DND-41 (cell line): ENCODE measurements at regions not wholly inside any gene's neighbourhood (a gene's known extent, or its start where the extent isn't known, plus 50 kb on each side); places are given as distances from the start of the nearest gene placed in this dataset.

Experiments
- ATAC-seq: fragments of 200-7000 bp; cut with Tn5 transposase; 3 replicates; pipeline ENCODE4 v1.9.1; 2021; ENCODE audit warnings: low read depth; ENCODE audit not compliant: insufficient read depth
- DNase-seq: peaks from one replicate; pipeline ENCODE4 v3.0.0-alpha.2; 2020
- H2AFZ ChIP-seq: 2 replicates; pipeline ENCODE4 v1.6.0; 2012; ENCODE audit warnings: low read depth, low read length
- H3K27ac ChIP-seq: 2 replicates; pipeline ENCODE4 v1.5.1; 2012; ENCODE audit warnings: low read length, inconsistent platforms
- H3K27me3 ChIP-seq: fragments of 200-600 bp; sonication (generic); 2 replicates; pipeline ENCODE4 v1.6.0; 2012; ENCODE audit warnings: low read length, mild to moderate bottlenecking, inconsistent platforms; ENCODE audit not compliant: insufficient read depth, poor library complexity
- H3K36me3 ChIP-seq: 2 replicates; pipeline ENCODE4 v1.5.1; 2012; ENCODE audit warnings: low read length, inconsistent platforms; ENCODE audit not compliant: insufficient read depth
- H3K4me1 ChIP-seq: 2 replicates; pipeline ENCODE4 v1.5.1; 2012; ENCODE audit warnings: mild to moderate bottlenecking, low read length; ENCODE audit not compliant: insufficient read depth
- H3K4me2 ChIP-seq: 2 replicates; pipeline ENCODE4 v1.6.0; 2012; ENCODE audit warnings: mild to moderate bottlenecking, moderate library complexity, low read length, inconsistent platforms; ENCODE audit not compliant: insufficient read depth
- H3K4me3 ChIP-seq, 2 experiments: fragments of 200-600 bp in 1 of 2; shearing (Covaris generic) in 1 of 2; 2 replicates each; pipeline ENCODE4 v1.5.1; 2012 to 2016; ENCODE audit warnings: inconsistent platforms in 2 of 2, low read length in 2 of 2, mild to moderate bottlenecking in 2 of 2, low read depth in 1 of 2, moderate library complexity in 1 of 2
- H3K79me2 ChIP-seq: 2 replicates; pipeline ENCODE4 v1.6.0; 2012; ENCODE audit warnings: low read length, inconsistent platforms; ENCODE audit not compliant: insufficient read depth
- H3K9ac ChIP-seq: 2 replicates; pipeline ENCODE4 v1.6.0; 2012; ENCODE audit warnings: low read depth, mild to moderate bottlenecking, inconsistent platforms, low read length, moderate library complexity
- H3K9me3 ChIP-seq: 2 replicates; pipeline ENCODE4 v1.5.1; 2012; ENCODE audit warnings: low read length, moderate library complexity, mild to moderate bottlenecking, inconsistent platforms; ENCODE audit not compliant: insufficient read depth, severe bottlenecking
- H4K20me1 ChIP-seq: 2 replicates; pipeline ENCODE4 v1.6.0; 2012; ENCODE audit warnings: low read length; ENCODE audit not compliant: insufficient read depth
- EZH2 ChIP-seq: IDR thresholded peaks from 3 replicates; pipeline ENCODE4 v1.6.1; 2012; ENCODE audit warnings: borderline replicate concordance, low read depth, mild to moderate bottlenecking, moderate library complexity, low read length, inconsistent platforms; ENCODE audit not compliant: severe bottlenecking
- TF ChIP-seq, protein P1 (sequence below): IDR thresholded peaks from 2 replicates; pipeline ENCODE4 v1.5.1; 2012; ENCODE audit warnings: borderline replicate concordance, low read length, moderate library complexity, mild to moderate bottlenecking; ENCODE audit not compliant: poor library complexity, severe bottlenecking; ENCODE audit errors: extremely low read depth

DNA sequence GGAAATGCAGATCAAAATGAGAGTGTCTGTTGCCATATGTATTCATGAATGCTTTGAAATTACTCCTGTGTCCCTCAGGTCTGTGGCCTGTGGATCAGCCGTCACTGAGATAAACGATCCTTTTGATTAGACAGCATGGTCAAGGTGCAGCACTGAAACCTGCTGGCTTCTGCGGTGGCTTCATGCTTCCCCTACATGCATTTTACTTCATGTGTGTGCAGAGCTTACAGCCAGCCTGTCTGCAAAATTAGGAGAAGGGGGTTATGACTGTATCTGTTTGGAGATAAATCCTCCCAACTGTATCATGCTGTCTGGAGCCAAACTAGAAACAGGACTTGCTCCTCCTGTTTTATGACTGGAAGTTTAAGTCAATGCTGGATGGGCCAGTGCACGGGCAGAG lies 71.0 kb upstream of the PLPP4 start:
- Histone ChIP-seq H3K4me1 (no peaks in the 10 kb centered on the region), H3K4me2 (no peak overlapping the region), H3K27ac (no peak overlapping the region), H3K9ac (no peak overlapping the region), H4K20me1 (no peaks in the 10 kb centered on the region), H3K27me3 (peaks cover 4% of the 10 kb centered on the region), H3K9me3 (no peaks in the 10 kb centered on the region), H2AFZ (no peak overlapping the region), H3K79me2 (no peaks in the 10 kb centered on the region), H3K4me3 (no peak overlapping the region), H3K36me3 (no peaks in the 10 kb centered on the region)
- TF ChIP-seq, protein P1, sequence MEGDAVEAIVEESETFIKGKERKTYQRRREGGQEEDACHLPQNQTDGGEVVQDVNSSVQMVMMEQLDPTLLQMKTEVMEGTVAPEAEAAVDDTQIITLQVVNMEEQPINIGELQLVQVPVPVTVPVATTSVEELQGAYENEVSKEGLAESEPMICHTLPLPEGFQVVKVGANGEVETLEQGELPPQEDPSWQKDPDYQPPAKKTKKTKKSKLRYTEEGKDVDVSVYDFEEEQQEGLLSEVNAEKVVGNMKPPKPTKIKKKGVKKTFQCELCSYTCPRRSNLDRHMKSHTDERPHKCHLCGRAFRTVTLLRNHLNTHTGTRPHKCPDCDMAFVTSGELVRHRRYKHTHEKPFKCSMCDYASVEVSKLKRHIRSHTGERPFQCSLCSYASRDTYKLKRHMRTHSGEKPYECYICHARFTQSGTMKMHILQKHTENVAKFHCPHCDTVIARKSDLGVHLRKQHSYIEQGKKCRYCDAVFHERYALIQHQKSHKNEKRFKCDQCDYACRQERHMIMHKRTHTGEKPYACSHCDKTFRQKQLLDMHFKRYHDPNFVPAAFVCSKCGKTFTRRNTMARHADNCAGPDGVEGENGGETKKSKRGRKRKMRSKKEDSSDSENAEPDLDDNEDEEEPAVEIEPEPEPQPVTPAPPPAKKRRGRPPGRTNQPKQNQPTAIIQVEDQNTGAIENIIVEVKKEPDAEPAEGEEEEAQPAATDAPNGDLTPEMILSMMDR: no peak
- TF ChIP-seq EZH2: no peak
- DNase-seq: no peak
- ATAC-seq: no peak

DNA sequence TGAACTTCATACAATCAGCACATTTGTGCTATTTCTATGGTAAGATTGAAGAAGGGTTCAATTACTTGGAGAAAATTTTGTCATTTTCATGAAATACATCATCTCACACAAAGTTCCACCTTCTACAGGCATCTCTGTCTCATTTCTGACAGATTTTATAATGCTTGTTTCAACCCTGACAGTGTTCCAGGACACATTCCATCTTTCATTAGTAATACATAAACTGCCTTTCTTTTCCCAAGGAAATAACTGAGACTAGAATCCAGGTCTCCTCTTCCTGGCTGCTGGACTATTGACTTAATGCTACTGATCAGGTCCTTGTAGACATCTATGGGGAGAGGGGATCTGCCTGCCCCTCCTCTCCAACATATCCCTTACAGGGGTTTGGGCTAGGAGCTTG lies 70.1 kb upstream of the PLPP4 start:
- no peak for TF ChIP-seq EZH2
- TF ChIP-seq, protein P1: no peak

DNA sequence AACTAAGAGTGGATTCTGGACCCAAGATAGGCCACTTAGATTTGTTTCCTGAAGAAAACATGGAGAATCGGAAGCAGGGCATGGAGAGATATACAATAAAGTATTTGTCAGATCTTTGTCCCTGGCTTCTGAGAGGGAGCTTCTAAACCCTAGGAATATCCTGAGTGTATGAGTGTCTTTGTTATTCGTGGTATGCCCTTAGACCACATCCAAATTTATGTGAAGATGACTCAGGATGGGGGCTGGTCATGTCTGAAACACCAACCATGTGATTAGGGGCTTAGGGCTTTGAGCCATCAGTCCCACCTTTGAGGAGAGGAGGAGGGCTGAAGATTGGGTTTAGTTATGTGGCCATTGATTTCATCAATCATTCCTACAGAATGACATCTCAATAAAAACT lies 69.7 kb upstream of the PLPP4 start:
- H3K4me2 ChIP-seq: no peak overlapping the region
- no peak overlapping the region for H3K9ac ChIP-seq
- no peak for ATAC-seq
- no peaks in the 10 kb centered on the region for H3K79me2 ChIP-seq
- no peak overlapping the region for H3K27ac ChIP-seq
- TF ChIP-seq EZH2: no peak
- TF ChIP-seq, protein P1: no peak
- H2AFZ ChIP-seq: no peak overlapping the region
- H3K4me1 ChIP-seq: no peaks in the 10 kb centered on the region
- H3K27me3 ChIP-seq: peaks cover 4% of the 10 kb centered on the region
- H3K36me3 ChIP-seq: no peaks in the 10 kb centered on the region
- H4K20me1 ChIP-seq: no peaks in the 10 kb centered on the region
- no peak overlapping the region for H3K4me3 ChIP-seq
- H3K9me3 ChIP-seq: no peaks in the 10 kb centered on the region
- DNase-seq: no peak

More for the DNA sequence above, 70.1 kb upstream of the PLPP4 start:
- H4K20me1 ChIP-seq: no peaks in the 10 kb centered on the region
- no peak overlapping the region for H3K9ac ChIP-seq
- no peaks in the 10 kb centered on the region for H3K36me3 ChIP-seq
- no peak overlapping the region for H3K27ac ChIP-seq
- H2AFZ ChIP-seq: no peak overlapping the region
- H3K9me3 ChIP-seq: no peaks in the 10 kb centered on the region
- no peak overlapping the region for H3K4me3 ChIP-seq
- DNase-seq: no peak
- ATAC-seq: no peak
- H3K79me2 ChIP-seq: no peaks in the 10 kb centered on the region
- H3K4me1 ChIP-seq: no peaks in the 10 kb centered on the region
- no peak overlapping the region for H3K4me2 ChIP-seq
- H3K27me3 ChIP-seq: peaks cover 4% of the 10 kb centered on the region

DNA sequence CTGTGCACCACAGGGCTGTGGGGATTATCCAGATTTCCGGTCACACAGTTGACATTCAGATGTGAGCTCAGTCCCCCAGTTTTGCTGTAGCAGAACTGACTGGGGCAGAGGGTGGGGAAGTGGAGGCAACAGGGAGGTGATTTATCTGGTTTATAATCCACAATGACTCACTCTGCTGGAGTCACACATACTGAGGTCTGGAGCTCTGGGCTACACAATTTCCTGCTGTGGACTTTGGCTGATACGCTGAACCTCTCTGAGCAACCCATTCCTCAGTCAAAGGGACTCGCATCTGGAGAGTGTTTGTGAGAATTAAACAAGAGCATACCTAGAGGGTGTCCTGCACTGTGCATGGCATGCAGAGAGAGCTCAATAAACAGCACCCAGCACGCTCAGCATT lies 64.8 kb upstream of the PLPP4 start:
- no peaks in the 10 kb centered on the region for H3K79me2 ChIP-seq
- H3K4me3 ChIP-seq: no peak overlapping the region
- TF ChIP-seq, protein P1: no peak
- TF ChIP-seq EZH2: no peak
- DNase-seq (no peak), ATAC-seq (no peak)
- no peak overlapping the region for H3K4me2 ChIP-seq
- H3K9me3 ChIP-seq: no peaks in the 10 kb centered on the region
- H3K9ac ChIP-seq: no peak overlapping the region
- no peak overlapping the region for H3K27ac ChIP-seq
- no peak overlapping the region for H2AFZ ChIP-seq
- peaks cover 2% of the 10 kb centered on the region for H3K27me3 ChIP-seq
- H4K20me1 ChIP-seq: no peaks in the 10 kb centered on the region
- no peaks in the 10 kb centered on the region for H3K4me1 ChIP-seq
- no peaks in the 10 kb centered on the region for H3K36me3 ChIP-seq
